HepG2 (cell line): ENCODE measurements at regions not wholly inside any gene's neighbourhood (a gene's known extent, or its start where the extent isn't known, plus 50 kb on each side); places are given as distances from the start of the nearest gene placed in this dataset.

Experiments
- AHDC1 ChIP-seq: sonication (generic); formaldehyde crosslinking; IDR thresholded peaks from 2 replicates; pipeline ENCODE4 v1.5.1; 2020; ENCODE audit warnings: mild to moderate bottlenecking, missing genetic modification reagents, borderline replicate concordance
- DBP ChIP-seq: sonication (generic); formaldehyde crosslinking; IDR thresholded peaks from 2 replicates; pipeline ENCODE4 v1.4.0; 2020; ENCODE audit warnings: missing genetic modification reagents; ENCODE audit errors: not compliant biosample characterization
- GATAD1 ChIP-seq: IDR thresholded peaks from 2 replicates; pipeline ENCODE4 v1.6.1; 2016; ENCODE audit warnings: missing genetic modification reagents, missing compliant biosample characterization
- HIVEP1 ChIP-seq: sonication (generic); formaldehyde crosslinking; IDR thresholded peaks from 2 replicates; pipeline ENCODE4 v1.4.0; 2020; ENCODE audit warnings: mild to moderate bottlenecking, missing genetic modification reagents
- HOMEZ ChIP-seq: IDR thresholded peaks from 2 replicates; pipeline ENCODE4 v1.6.1; 2016; ENCODE audit warnings: low read depth
- MYC ChIP-seq: sonication (generic); formaldehyde crosslinking; IDR thresholded peaks from 2 replicates; pipeline ENCODE4 v1.9.0; 2021; ENCODE audit warnings: missing genetic modification reagents, borderline replicate concordance
- NAIF1 ChIP-seq: sonication (generic); formaldehyde crosslinking; IDR thresholded peaks from 2 replicates; pipeline ENCODE4 v1.5.0; 2020; ENCODE audit warnings: mild to moderate bottlenecking, missing genetic modification reagents, borderline replicate concordance
- PRDM4 ChIP-seq: sonication (generic); formaldehyde crosslinking; IDR thresholded peaks from 2 replicates; pipeline ENCODE4 v1.9.0; 2021; ENCODE audit warnings: missing genetic modification reagents, borderline replicate concordance
- RBM22 ChIP-seq: fragments of 200-400 bp; formaldehyde crosslinking; optimal IDR thresholded peaks from 2 replicates; pipeline ENCODE3; 2017; ENCODE audit warnings: mild to moderate bottlenecking, low read length, moderate library complexity
- STAG1 ChIP-seq: sonication (generic); formaldehyde crosslinking; IDR thresholded peaks from 2 replicates; pipeline ENCODE4 v1.4.0; 2020; ENCODE audit warnings: missing genetic modification reagents
- TAF15 ChIP-seq: fragments of 200-400 bp; formaldehyde crosslinking; IDR thresholded peaks from one replicate; pipeline ENCODE4 v1.6.1; 2018; ENCODE audit warnings: mild to moderate bottlenecking, low read depth, low read length; ENCODE audit not compliant: poor library complexity, severe bottlenecking
- TARDBP ChIP-seq: sonication (generic); formaldehyde crosslinking; IDR thresholded peaks from 2 replicates; pipeline ENCODE4 v1.8.0; 2022; ENCODE audit warnings: mild to moderate bottlenecking, missing genetic modification reagents
- TCF12 ChIP-seq, 2 experiments: fragments of 450-650 bp in 1 of 2; sonication (generic) in 1 of 2; formaldehyde crosslinking in 1 of 2; IDR thresholded peaks; 2 replicates each; pipeline versions ENCODE4 v1.6.1 to v1.8.0; 2017 to 2022; ENCODE audit warnings: antibody characterized with exemption in 1 of 2, mild to moderate bottlenecking in 1 of 2, missing genetic modification reagents in 1 of 2, moderate library complexity in 1 of 2
- ZBTB10 ChIP-seq: sonication (generic); formaldehyde crosslinking; IDR thresholded peaks from 2 replicates; pipeline ENCODE4 v1.4.0; 2020; ENCODE audit warnings: missing genetic modification reagents, borderline replicate concordance
- ZFP1 ChIP-seq: IDR thresholded peaks from 2 replicates; pipeline ENCODE4 v1.6.1; 2016
- ZNF333 ChIP-seq: sonication (generic); formaldehyde crosslinking; IDR thresholded peaks from 2 replicates; pipeline ENCODE4 v1.4.0; 2020; ENCODE audit warnings: mild to moderate bottlenecking, missing genetic modification reagents, borderline replicate concordance

- TF ChIP-seq TAF15 (no peak), HIVEP1 (CRISPR knock-in tag) (no peak), DBP (CRISPR knock-in tag) (no peak), PRDM4 (CRISPR knock-in tag) (no peak), ZBTB10 (CRISPR knock-in tag) (no peak), RBM22 (no peak), MYC (CRISPR knock-in tag) (no peak), AHDC1 (CRISPR knock-in tag) (peak; percentile 45; the same call in 1 of the 2 replicates), NAIF1 (CRISPR knock-in tag) (no peak), TCF12 (IDR thresholded peaks at IDR 0.05) (no peak), TCF12 (CRISPR knock-in tag; IDR thresholded peaks at IDR 0.05) (no peak), STAG1 (CRISPR knock-in tag) (no peak), ZFP1 (CRISPR knock-in tag) (no peak), HOMEZ (CRISPR knock-in tag) (peak; percentile 49; the same call in 1 of the 2 replicates), TARDBP (CRISPR knock-in tag) (no peak), GATAD1 (CRISPR knock-in tag) (no peak), ZNF333 (no peak)
Observed at GRCh38 chr14:71396050-71396677, 488.9 kb downstream of the PCNX1 start (continued).
